SK-N-SH (cell line): ENCODE measurements at regions not wholly inside any gene's neighbourhood (a gene's known extent, or its start where the extent isn't known, plus 50 kb on each side); places are given as distances from the start of the nearest gene placed in this dataset.
A peak's percentile ranks its signal among the peaks of the same experiment; 100 is the strongest.

Source experiments
- CTCF ChIA-PET: fragments of 300-600, 350-600 bp; formaldehyde crosslinking; extraction: SDS; loops from one replicate; lab custom pipeline; 2021; lab: Yijun Ruan, JAX
- POLR2A ChIA-PET: fragments of 350-600 bp; sonication (Branson Sonifier 250); formaldehyde crosslinking; extraction: SDS; loops from one replicate; lab custom pipeline; 2020; ENCODE audit warnings: antibody characterized with exemption, inconsistent platforms; lab: Yijun Ruan, JAX
- DNase-seq: peaks from one replicate; pipeline ENCODE4 v3.0.0; 2012
- H2AFZ ChIP-seq: fragments of 200-600 bp; sonication (generic); 2 replicates; pipeline ENCODE4 v1.8.1; 2016; ENCODE audit warnings: antibody characterized with exemption, mild to moderate bottlenecking, low read depth
- H3F3A ChIP-seq: fragments of 200-600 bp; sonication (generic); replicated peaks from 2 replicates; pipeline ENCODE3; 2016; ENCODE audit warnings: antibody characterized with exemption, mild to moderate bottlenecking; ENCODE audit not compliant: insufficient read depth
- H3K27ac ChIP-seq, 2 experiments: fragments of 200-500 bp in 1 of 2; fragments of 200-600 bp in 1 of 2; sonication (Bioruptor generic) in 1 of 2; sonication (generic), shearing (Covaris generic) in 1 of 2; 2 replicates each; pipeline versions ENCODE4 v1.5.1 to v1.6.1; 2014 to 2016; ENCODE audit warnings: low read depth in 2 of 2, inconsistent platforms in 1 of 2, low read length in 1 of 2, mild to moderate bottlenecking in 1 of 2, mixed read lengths in 1 of 2
- H3K27me3 ChIP-seq: fragments of 200-600 bp; sonication (generic), shearing (Covaris generic); 2 replicates; pipeline ENCODE4 v1.6.1; 2016; ENCODE audit warnings: mixed run types; ENCODE audit not compliant: insufficient read depth
- H3K36me3 ChIP-seq, 2 experiments: fragments of 200-500 bp in 1 of 2; fragments of 200-600 bp in 1 of 2; sonication (Bioruptor generic) in 1 of 2; sonication (generic) in 1 of 2; replicated peaks in 1 of 2; 2 replicates each; pipeline versions ENCODE3 to v1.5.1; 2014 to 2016; ENCODE audit warnings: low read length in 1 of 2, mild to moderate bottlenecking in 1 of 2; ENCODE audit not compliant: insufficient read depth in 2 of 2, control insufficient read depth in 1 of 2
- H3K4me1 ChIP-seq, 2 experiments: fragments of 200-500 bp in 1 of 2; fragments of 200-600 bp in 1 of 2; sonication (Bioruptor generic) in 1 of 2; sonication (generic), shearing (Covaris generic) in 1 of 2; 2 replicates each; pipeline versions ENCODE4 v1.5.1 to v1.6.1; 2014 to 2016; ENCODE audit warnings: low read depth in 1 of 2, low read length in 1 of 2, mixed run types in 1 of 2; ENCODE audit not compliant: insufficient read depth in 2 of 2, control insufficient read depth in 1 of 2
- H3K4me2 ChIP-seq: fragments of 200-600 bp; sonication (generic), shearing (Covaris generic); 2 replicates; pipeline ENCODE4 v1.6.1; 2017; ENCODE audit warnings: mixed run types
- H3K4me3 ChIP-seq, 2 experiments: fragments of 200-500 bp in 1 of 2; fragments of 200-600 bp in 1 of 2; sonication (Bioruptor generic) in 1 of 2; sonication (generic), shearing (Covaris generic) in 1 of 2; 2 replicates each; pipeline versions ENCODE4 v1.5.1 to v1.8.1; 2014 to 2016; ENCODE audit warnings: low read depth in 2 of 2, inconsistent platforms in 1 of 2, low read length in 1 of 2, mild to moderate bottlenecking in 1 of 2, mixed read lengths in 1 of 2, moderate library complexity in 1 of 2
- H3K79me2 ChIP-seq: fragments of 200-600 bp; sonication (generic); 2 replicates; pipeline ENCODE4 v1.8.1; 2017; ENCODE audit warnings: mild to moderate bottlenecking; ENCODE audit not compliant: insufficient read depth
- H3K9ac ChIP-seq: fragments of 200-600 bp; sonication (generic); 2 replicates; pipeline ENCODE4 v1.6.1; 2017; ENCODE audit warnings: mixed run types
- H3K9me2 ChIP-seq: fragments of 200-600 bp; sonication (generic); 2 replicates; pipeline ENCODE4 v1.6.1; 2017; ENCODE audit warnings: mixed run types
- H3K9me3 ChIP-seq: fragments of 200-600 bp; sonication (generic); 2 replicates; pipeline ENCODE4 v1.6.1; 2017; ENCODE audit warnings: mixed run types, mild to moderate bottlenecking, moderate library complexity
- H4K20me1 ChIP-seq: fragments of 200-600 bp; sonication (generic); 2 replicates; pipeline ENCODE4 v1.6.1; 2017; ENCODE audit warnings: mild to moderate bottlenecking, mixed run types; ENCODE audit not compliant: insufficient read depth
- CHD2 ChIP-seq: fragments of 150-350 bp; IDR thresholded peaks from 2 replicates; pipeline ENCODE4 v1.6.1; 2018; ENCODE audit warnings: low read length; ENCODE audit not compliant: partially characterized antibody
- ELF1 ChIP-seq: IDR thresholded peaks from 2 replicates; pipeline ENCODE4 v1.4.0; 2012
- EZH2phosphoT487 ChIP-seq: fragments of 200-600 bp; sonication (generic); IDR thresholded peaks from 2 replicates; pipeline ENCODE4 v1.6.1; 2017; ENCODE audit warnings: low read depth, mixed run types, mild to moderate bottlenecking, antibody characterized with exemption, moderate library complexity, borderline replicate concordance
- FOSL2 ChIP-seq: IDR thresholded peaks from 2 replicates; pipeline ENCODE4 v1.4.0; 2012; ENCODE audit warnings: low read depth, mild to moderate bottlenecking, moderate library complexity, borderline replicate concordance
- FOXM1 ChIP-seq: IDR thresholded peaks from 2 replicates; pipeline ENCODE4 v1.4.0; 2012; ENCODE audit warnings: low read depth, mild to moderate bottlenecking
- GABPA ChIP-seq: IDR thresholded peaks from 2 replicates; pipeline ENCODE4 v1.4.0; 2012; ENCODE audit warnings: low read depth, mild to moderate bottlenecking
- GATA2 ChIP-seq: sonication (generic); formaldehyde crosslinking; IDR thresholded peaks from 2 replicates; pipeline ENCODE4 v1.5.0; 2020; ENCODE audit warnings: mild to moderate bottlenecking, missing genetic modification reagents
- JUND ChIP-seq: IDR thresholded peaks from 2 replicates; pipeline ENCODE4 v1.4.0; 2012
- MXI1 ChIP-seq: IDR thresholded peaks from 2 replicates; pipeline ENCODE4 v1.6.1; 2012; ENCODE audit warnings: mild to moderate bottlenecking, low read depth, low read length, improper control_type of control experiment
- NFIC ChIP-seq: IDR thresholded peaks from 2 replicates; pipeline ENCODE4 v1.4.0; 2012; ENCODE audit warnings: borderline replicate concordance
- NRF1 ChIP-seq: IDR thresholded peaks from 2 replicates; pipeline ENCODE4 v1.6.1; 2012; ENCODE audit warnings: low read depth, mild to moderate bottlenecking, low read length
- RCOR1 ChIP-seq: fragments of 150-350 bp; IDR thresholded peaks from 2 replicates; pipeline ENCODE4 v1.6.1; 2017; ENCODE audit warnings: antibody characterized with exemption, low read length
- RFX5 ChIP-seq: IDR thresholded peaks from 2 replicates; pipeline ENCODE4 v1.6.1; 2012; ENCODE audit warnings: mild to moderate bottlenecking, improper control_type of control experiment, low read length
- RXRA ChIP-seq: IDR thresholded peaks from 2 replicates; pipeline ENCODE4 v1.4.0; 2012; ENCODE audit warnings: low read depth, mild to moderate bottlenecking, borderline replicate concordance
- SMC3 ChIP-seq: IDR thresholded peaks from 2 replicates; pipeline ENCODE4 v1.6.1; 2012; ENCODE audit warnings: low read depth, low read length, improper control_type of control experiment
- TAF1 ChIP-seq: IDR thresholded peaks from 2 replicates; pipeline ENCODE4 v1.6.1; 2012; ENCODE audit warnings: low read depth, mild to moderate bottlenecking, low read length, moderate library complexity, borderline replicate concordance
- TEAD4 ChIP-seq: IDR thresholded peaks from 2 replicates; pipeline ENCODE4 v1.4.0; 2012; ENCODE audit warnings: mild to moderate bottlenecking, borderline replicate concordance; ENCODE audit not compliant: insufficient read depth
- WGBS: methylation state at CpG from one replicate; pipeline ENCODE4 v1.1.6; 2017; ENCODE audit warnings: low lambda C conversion rate; 5-methylcytosine and 5-hydroxymethylcytosine counted together
- TF ChIP-seq, protein P1 (sequence below): IDR thresholded peaks from 2 replicates; pipeline ENCODE4 v1.4.0; 2012; ENCODE audit warnings: low read depth, borderline replicate concordance
- TF ChIP-seq, protein P2 (sequence below): IDR thresholded peaks from 2 replicates; pipeline ENCODE4 v1.6.1; 2012; ENCODE audit warnings: mild to moderate bottlenecking, low read depth, low read length, moderate library complexity
- TF ChIP-seq, protein P3 (sequence below): IDR thresholded peaks from 2 replicates; pipeline ENCODE4 v1.4.0; 2012; ENCODE audit warnings: low read depth
- TF ChIP-seq, protein P4 (sequence below): fragments of 150-350 bp; IDR thresholded peaks from 2 replicates; pipeline ENCODE4 v1.6.1; 2016; ENCODE audit warnings: mild to moderate bottlenecking, low read depth, low read length
- TF ChIP-seq, protein P5 (sequence below): fragments of 200-600 bp; sonication (generic); IDR thresholded peaks from 2 replicates; pipeline ENCODE4 v1.6.1; 2017; ENCODE audit warnings: antibody characterized with exemption, mild to moderate bottlenecking, moderate library complexity
- TF ChIP-seq, protein P6 (sequence below): IDR thresholded peaks from 2 replicates; pipeline ENCODE4 v1.4.0; 2012; ENCODE audit warnings: low read depth, borderline replicate concordance

DNA sequence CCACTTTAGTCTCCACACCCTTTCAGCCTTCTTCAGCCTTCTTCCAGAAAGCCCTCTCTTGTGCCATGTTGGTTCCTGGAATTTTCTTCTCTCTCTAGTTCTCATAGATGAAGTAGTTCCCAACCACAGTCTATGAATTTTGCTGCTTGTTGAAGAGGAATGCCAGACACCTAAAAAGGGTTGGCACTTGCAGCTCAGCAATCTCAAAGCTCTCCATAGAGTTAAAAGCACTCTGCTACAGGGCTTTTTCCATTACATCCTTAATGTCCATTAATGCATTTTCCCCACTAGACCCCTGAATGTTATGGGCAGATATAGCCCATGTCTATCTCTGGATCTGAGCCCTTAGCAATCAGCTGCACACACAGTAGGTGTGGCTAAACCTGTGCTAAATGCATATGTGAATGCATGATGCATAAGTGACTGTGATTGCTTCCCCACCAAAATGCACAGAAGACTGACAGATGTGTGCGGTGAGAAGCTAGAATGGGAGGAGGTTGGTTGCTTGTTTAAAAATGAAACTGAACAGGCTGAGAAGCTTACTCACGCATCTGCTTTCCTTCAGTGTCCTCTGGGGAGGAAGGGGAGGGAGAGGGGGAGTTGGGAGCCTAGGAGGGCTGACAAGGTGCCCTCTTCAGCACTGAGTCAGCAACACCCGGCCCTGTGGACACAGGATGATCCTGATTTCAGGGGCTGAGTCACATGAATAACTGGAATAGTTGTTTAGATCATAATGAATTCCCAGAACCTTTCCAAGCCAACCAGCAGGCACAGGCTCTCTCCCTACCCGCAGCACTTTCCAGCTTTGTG is 146.1 kb upstream of the FGGY start:
- peak; percentile 59 for DNase-seq
- 8% methylated on average over 4 of the region's 4 CpGs for WGBS
- ChIA-PET POLR2A (interaction anchor here (1.1 kb wide), 1 partner anchor 335 kb away, joined by 3 read pairs; no protein-coding TSS in a partner anchor), CTCF (interaction anchor here (1.2 kb wide), 1 partner anchor 539 kb away, joined by 3 read pairs; no protein-coding TSS in a partner anchor)
- H3K36me3 ChIP-seq, result no peaks in the 10 kb centered on the region
- peak overlapping the region; percentile 21 to 43; a peak in 3 of 4 replicates for H3K4me3 ChIP-seq
- no peak overlapping the region for H2AFZ ChIP-seq
- peaks cover 11 to 21% of the 10 kb centered on the region in 2 experiments for H3K4me1 ChIP-seq
- H3K79me2 ChIP-seq, result no peaks in the 10 kb centered on the region
- H3K27me3 ChIP-seq, result no peaks in the 10 kb centered on the region
- peaks cover 18% of the 10 kb centered on the region for H3F3A ChIP-seq
- H3K27ac ChIP-seq, result peak overlapping the region; percentile 86 to 94
- no peaks in the 10 kb centered on the region for H3K9me3 ChIP-seq
- peak overlapping the region; percentile 71 for H3K4me2 ChIP-seq
- no peaks in the 10 kb centered on the region for H3K9me2 ChIP-seq
- H3K9ac ChIP-seq, result peak overlapping the region; percentile 64; the same call in 1 of the 2 replicates
- H4K20me1 ChIP-seq, result no peaks in the 10 kb centered on the region
- TF ChIP-seq NFIC (peak; percentile 94), TEAD4 (peak; percentile 99), MXI1 (no peak), NRF1 (no peak), FOSL2 (peak; percentile 99), TAF1 (peak; percentile 43; the same call in 1 of the 2 replicates), RCOR1 (no peak), FOXM1 (peak; percentile 94), GATA2 (CRISPR knock-in tag) (peak; percentile 79), RXRA (peak; percentile 92), ELF1 (no peak), EZH2phosphoT487 (no peak), JUND (peak; percentile 99), SMC3 (no peak), CHD2 (peak; percentile 26), GABPA (no peak; the same call in 1 of the 2 replicates), RFX5 (no peak)
- TF ChIP-seq, protein P1, sequence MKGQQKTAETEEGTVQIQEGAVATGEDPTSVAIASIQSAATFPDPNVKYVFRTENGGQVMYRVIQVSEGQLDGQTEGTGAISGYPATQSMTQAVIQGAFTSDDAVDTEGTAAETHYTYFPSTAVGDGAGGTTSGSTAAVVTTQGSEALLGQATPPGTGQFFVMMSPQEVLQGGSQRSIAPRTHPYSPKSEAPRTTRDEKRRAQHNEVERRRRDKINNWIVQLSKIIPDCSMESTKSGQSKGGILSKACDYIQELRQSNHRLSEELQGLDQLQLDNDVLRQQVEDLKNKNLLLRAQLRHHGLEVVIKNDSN, result peak; percentile 32; the same call in 1 of the 2 replicates
- TF ChIP-seq, protein P2, sequence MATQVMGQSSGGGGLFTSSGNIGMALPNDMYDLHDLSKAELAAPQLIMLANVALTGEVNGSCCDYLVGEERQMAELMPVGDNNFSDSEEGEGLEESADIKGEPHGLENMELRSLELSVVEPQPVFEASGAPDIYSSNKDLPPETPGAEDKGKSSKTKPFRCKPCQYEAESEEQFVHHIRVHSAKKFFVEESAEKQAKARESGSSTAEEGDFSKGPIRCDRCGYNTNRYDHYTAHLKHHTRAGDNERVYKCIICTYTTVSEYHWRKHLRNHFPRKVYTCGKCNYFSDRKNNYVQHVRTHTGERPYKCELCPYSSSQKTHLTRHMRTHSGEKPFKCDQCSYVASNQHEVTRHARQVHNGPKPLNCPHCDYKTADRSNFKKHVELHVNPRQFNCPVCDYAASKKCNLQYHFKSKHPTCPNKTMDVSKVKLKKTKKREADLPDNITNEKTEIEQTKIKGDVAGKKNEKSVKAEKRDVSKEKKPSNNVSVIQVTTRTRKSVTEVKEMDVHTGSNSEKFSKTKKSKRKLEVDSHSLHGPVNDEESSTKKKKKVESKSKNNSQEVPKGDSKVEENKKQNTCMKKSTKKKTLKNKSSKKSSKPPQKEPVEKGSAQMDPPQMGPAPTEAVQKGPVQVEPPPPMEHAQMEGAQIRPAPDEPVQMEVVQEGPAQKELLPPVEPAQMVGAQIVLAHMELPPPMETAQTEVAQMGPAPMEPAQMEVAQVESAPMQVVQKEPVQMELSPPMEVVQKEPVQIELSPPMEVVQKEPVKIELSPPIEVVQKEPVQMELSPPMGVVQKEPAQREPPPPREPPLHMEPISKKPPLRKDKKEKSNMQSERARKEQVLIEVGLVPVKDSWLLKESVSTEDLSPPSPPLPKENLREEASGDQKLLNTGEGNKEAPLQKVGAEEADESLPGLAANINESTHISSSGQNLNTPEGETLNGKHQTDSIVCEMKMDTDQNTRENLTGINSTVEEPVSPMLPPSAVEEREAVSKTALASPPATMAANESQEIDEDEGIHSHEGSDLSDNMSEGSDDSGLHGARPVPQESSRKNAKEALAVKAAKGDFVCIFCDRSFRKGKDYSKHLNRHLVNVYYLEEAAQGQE, result peak; percentile 74
- TF ChIP-seq, protein P3, sequence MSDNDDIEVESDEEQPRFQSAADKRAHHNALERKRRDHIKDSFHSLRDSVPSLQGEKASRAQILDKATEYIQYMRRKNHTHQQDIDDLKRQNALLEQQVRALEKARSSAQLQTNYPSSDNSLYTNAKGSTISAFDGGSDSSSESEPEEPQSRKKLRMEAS, result peak; percentile 85
- TF ChIP-seq, protein P4, sequence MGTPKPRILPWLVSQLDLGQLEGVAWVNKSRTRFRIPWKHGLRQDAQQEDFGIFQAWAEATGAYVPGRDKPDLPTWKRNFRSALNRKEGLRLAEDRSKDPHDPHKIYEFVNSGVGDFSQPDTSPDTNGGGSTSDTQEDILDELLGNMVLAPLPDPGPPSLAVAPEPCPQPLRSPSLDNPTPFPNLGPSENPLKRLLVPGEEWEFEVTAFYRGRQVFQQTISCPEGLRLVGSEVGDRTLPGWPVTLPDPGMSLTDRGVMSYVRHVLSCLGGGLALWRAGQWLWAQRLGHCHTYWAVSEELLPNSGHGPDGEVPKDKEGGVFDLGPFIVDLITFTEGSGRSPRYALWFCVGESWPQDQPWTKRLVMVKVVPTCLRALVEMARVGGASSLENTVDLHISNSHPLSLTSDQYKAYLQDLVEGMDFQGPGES, result no peak
- TF ChIP-seq, protein P5, sequence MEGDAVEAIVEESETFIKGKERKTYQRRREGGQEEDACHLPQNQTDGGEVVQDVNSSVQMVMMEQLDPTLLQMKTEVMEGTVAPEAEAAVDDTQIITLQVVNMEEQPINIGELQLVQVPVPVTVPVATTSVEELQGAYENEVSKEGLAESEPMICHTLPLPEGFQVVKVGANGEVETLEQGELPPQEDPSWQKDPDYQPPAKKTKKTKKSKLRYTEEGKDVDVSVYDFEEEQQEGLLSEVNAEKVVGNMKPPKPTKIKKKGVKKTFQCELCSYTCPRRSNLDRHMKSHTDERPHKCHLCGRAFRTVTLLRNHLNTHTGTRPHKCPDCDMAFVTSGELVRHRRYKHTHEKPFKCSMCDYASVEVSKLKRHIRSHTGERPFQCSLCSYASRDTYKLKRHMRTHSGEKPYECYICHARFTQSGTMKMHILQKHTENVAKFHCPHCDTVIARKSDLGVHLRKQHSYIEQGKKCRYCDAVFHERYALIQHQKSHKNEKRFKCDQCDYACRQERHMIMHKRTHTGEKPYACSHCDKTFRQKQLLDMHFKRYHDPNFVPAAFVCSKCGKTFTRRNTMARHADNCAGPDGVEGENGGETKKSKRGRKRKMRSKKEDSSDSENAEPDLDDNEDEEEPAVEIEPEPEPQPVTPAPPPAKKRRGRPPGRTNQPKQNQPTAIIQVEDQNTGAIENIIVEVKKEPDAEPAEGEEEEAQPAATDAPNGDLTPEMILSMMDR, result no peak
- TF ChIP-seq, protein P6, sequence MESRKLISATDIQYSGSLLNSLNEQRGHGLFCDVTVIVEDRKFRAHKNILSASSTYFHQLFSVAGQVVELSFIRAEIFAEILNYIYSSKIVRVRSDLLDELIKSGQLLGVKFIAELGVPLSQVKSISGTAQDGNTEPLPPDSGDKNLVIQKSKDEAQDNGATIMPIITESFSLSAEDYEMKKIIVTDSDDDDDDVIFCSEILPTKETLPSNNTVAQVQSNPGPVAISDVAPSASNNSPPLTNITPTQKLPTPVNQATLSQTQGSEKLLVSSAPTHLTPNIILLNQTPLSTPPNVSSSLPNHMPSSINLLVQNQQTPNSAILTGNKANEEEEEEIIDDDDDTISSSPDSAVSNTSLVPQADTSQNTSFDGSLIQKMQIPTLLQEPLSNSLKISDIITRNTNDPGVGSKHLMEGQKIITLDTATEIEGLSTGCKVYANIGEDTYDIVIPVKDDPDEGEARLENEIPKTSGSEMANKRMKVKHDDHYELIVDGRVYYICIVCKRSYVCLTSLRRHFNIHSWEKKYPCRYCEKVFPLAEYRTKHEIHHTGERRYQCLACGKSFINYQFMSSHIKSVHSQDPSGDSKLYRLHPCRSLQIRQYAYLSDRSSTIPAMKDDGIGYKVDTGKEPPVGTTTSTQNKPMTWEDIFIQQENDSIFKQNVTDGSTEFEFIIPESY, result peak; percentile 86; the same call in 1 of the 2 replicates
